K562 (cell line): ENCODE measurements at regions not wholly inside any gene's neighbourhood (a gene's known extent, or its start where the extent isn't known, plus 50 kb on each side); places are given as distances from the start of the nearest gene placed in this dataset.

Experiments
- CSDE1 ChIP-seq, 2 experiments: fragments of 450-650 bp; IDR thresholded peaks; 2 replicates each; pipeline ENCODE4 v1.6.1; 2016; ENCODE audit warnings: mild to moderate bottlenecking in 1 of 2
- GTF2A2 ChIP-seq: IDR thresholded peaks from 2 replicates; pipeline ENCODE4 v1.6.1; 2016; ENCODE audit warnings: mild to moderate bottlenecking, missing genetic modification characterization, missing compliant biosample characterization
- HES1 ChIP-seq: fragments of 450-650 bp; IDR thresholded peaks from 2 replicates; pipeline ENCODE4 v1.6.1; 2016; ENCODE audit warnings: low read depth, mild to moderate bottlenecking, moderate library complexity
- HIVEP1 ChIP-seq: fragments of 250-450 bp; sonication (Bioruptor Pico); IDR thresholded peaks from 2 replicates; pipeline ENCODE4 v1.4.0; 2020; ENCODE audit warnings: mild to moderate bottlenecking
- NFE2L1 ChIP-seq: fragments of 450-650 bp; IDR thresholded peaks from 2 replicates; pipeline ENCODE4 v1.6.1; 2016; ENCODE audit warnings: missing genetic modification characterization, low read depth, mild to moderate bottlenecking, missing compliant biosample characterization, moderate library complexity, borderline replicate concordance
- NKRF ChIP-seq: fragments of 450-650 bp; IDR thresholded peaks from 2 replicates; pipeline ENCODE4 v1.6.1; 2016; ENCODE audit warnings: borderline replicate concordance
- PTBP1 ChIP-seq: fragments of 200-400 bp; formaldehyde crosslinking; IDR thresholded peaks from 2 replicates; pipeline ENCODE4 v1.6.1; 2017; ENCODE audit warnings: low read depth, low read length
- SAFB ChIP-seq: fragments of 200-400 bp; formaldehyde crosslinking; IDR thresholded peaks from 2 replicates; pipeline ENCODE4 v1.6.1; 2017; ENCODE audit warnings: low read depth, low read length, borderline replicate concordance
- SIN3B ChIP-seq: fragments of 450-650 bp; IDR thresholded peaks from 2 replicates; pipeline ENCODE4 v1.6.1; 2017; ENCODE audit warnings: low read depth, mild to moderate bottlenecking, moderate library complexity
- SMC3 ChIP-seq: conservative IDR thresholded peaks from 2 replicates; pipeline ENCODE4 v1.6.1; 2011; ENCODE audit warnings: low read depth, low read length, improper control_type of control experiment; ENCODE audit not compliant: insufficient read depth
- STAT5B ChIP-seq: fragments of 250-450 bp; sonication (Bioruptor Pico); IDR thresholded peaks from 2 replicates; pipeline ENCODE4 v1.8.0; 2021; ENCODE audit warnings: mild to moderate bottlenecking, inconsistent platforms
- TEAD2 ChIP-seq: fragments of 450-650 bp; IDR thresholded peaks from 2 replicates; pipeline ENCODE4 v1.6.1; 2016; ENCODE audit warnings: missing genetic modification characterization, control low read depth, missing compliant biosample characterization
- XRCC4 ChIP-seq: IDR thresholded peaks from one replicate; pipeline ENCODE4 v1.6.1; 2011; ENCODE audit not compliant: insufficient read depth, insufficient read length; ENCODE audit errors: extremely low read depth
- TF ChIP-seq, protein P1 (sequence below): sonication (generic); formaldehyde crosslinking; IDR thresholded peaks from 2 replicates; pipeline ENCODE4 v1.8.1; 2023; ENCODE audit warnings: mild to moderate bottlenecking, missing genetic modification reagents
- TF ChIP-seq, protein P2 (sequence below), 2 experiments: fragments of 450-650 bp; IDR thresholded peaks; 2 replicates each; pipeline ENCODE4 v1.6.1; 2016; ENCODE audit warnings: mild to moderate bottlenecking in 2 of 2, borderline replicate concordance in 1 of 2, low read depth in 1 of 2, moderate library complexity in 1 of 2

GRCh38 chrX:13103914-13104274 lies 59.5 kb upstream of the FAM9C start (continued):
- TF ChIP-seq NFE2L1 (peak; percentile 59), TEAD2 (tag) (peak; percentile 43; the same call in 1 of the 2 replicates), CSDE1 (IDR thresholded peaks at IDR 0.05) (no peak), XRCC4 (no peak), NKRF (no peak), PTBP1 (no peak), HIVEP1 (0 out of 2 replicates have a peak, but pooled peaks have one; percentile 18), HES1 (no peak), SIN3B (no peak), SAFB (no peak), GTF2A2 (tag) (peak; percentile 71), SMC3 (no peak), STAT5B (CRISPR knock-in tag) (peak; percentile 40; the same call in 1 of the 2 replicates)
- TF ChIP-seq, protein P1, sequence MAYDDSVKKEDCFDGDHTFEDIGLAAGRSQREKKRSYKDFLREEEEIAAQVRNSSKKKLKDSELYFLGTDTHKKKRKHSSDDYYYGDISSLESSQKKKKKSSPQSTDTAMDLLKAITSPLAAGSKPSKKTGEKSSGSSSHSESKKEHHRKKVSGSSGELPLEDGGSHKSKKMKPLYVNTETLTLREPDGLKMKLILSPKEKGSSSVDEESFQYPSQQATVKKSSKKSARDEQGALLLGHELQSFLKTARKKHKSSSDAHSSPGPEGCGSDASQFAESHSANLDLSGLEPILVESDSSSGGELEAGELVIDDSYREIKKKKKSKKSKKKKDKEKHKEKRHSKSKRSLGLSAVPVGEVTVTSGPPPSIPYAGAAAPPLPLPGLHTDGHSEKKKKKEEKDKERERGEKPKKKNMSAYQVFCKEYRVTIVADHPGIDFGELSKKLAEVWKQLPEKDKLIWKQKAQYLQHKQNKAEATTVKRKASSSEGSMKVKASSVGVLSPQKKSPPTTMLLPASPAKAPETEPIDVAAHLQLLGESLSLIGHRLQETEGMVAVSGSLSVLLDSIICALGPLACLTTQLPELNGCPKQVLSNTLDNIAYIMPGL, result no peak
- TF ChIP-seq, protein P2, sequence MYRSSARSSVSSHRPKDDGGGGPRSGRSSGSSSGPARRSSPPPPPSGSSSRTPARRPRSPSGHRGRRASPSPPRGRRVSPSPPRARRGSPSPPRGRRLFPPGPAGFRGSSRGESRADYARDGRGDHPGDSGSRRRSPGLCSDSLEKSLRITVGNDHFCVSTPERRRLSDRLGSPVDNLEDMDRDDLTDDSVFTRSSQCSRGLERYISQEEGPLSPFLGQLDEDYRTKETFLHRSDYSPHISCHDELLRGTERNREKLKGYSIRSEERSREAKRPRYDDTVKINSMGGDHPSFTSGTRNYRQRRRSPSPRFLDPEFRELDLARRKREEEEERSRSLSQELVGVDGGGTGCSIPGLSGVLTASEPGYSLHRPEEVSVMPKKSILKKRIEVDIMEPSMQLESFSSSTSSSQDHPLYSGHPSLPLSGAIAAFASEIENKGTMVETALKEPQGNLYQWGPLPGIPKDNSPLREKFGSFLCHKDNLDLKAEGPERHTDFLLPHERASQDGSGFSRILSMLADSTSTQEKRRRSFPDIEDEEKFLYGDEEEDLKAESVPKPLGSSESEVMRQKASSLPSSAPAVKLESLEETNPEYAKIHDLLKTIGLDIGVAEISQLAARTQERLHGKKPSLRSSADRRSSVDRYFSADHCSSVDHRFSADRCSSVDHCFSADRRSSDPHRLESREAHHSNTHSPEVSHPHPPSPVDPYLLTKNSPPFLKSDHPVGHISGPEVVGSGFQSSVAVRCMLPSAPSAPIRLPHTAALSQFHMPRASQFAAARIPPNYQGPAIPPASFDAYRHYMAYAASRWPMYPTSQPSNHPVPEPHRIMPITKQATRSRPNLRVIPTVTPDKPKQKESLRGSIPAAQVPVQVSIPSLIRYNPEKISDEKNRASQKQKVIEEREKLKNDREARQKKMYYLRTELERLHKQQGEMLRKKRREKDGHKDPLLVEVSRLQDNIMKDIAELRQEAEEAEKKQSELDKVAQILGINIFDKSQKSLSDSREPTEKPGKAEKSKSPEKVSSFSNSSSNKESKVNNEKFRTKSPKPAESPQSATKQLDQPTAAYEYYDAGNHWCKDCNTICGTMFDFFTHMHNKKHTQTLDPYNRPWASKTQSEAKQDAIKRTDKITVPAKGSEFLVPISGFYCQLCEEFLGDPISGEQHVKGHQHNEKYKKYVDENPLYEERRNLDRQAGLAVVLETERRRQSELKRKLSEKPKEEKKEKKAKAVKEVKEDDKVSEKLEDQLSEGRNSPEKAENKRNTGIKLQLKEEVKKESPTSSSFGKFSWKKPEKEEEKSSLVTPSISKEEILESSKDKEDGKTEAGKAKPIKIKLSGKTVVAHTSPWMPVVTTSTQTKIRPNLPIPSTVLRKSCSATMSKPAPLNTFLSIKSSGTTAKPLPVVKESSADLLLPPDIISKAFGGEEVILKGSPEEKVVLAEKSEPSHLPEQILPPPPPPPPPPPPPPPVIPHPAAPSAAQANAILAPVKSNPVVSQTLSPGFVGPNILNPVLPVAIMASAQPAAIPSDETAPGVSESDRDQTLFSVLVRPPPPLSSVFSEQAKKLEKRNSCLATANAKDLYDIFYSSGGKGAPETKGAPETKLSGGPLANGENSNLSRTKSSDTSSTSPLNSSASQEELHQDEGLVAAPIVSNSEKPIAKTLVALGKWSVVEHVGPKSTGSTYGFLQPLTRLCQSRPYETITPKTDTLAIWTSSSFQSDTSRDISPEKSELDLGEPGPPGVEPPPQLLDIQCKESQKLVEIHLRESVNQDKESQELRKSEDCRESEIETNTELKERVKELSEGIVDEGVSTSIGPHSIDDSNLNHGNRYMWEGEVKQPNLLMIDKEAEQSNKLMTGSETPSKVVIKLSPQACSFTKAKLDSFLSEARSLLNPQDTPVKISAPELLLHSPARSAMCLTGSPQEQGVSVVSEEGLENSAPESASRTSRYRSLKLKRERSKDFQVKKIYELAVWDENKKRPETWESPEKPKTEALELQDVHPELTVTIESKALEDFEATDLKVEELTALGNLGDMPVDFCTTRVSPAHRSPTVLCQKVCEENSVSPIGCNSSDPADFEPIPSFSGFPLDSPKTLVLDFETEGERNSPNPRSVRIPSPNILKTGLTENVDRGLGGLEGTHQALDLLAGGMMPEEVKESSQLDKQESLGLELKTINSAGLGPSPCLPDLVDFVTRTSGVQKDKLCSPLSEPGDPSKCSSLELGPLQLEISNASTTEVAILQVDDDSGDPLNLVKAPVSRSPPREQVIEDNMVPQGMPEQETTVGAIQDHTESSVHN (IDR thresholded peaks at IDR 0.05; ENCODE audit: borderline replicate concordance in 1 of 2, low read depth in 1 of 2), result no peak
